ENCODE measurements at regions not wholly inside any gene's neighbourhood (a gene's known extent, or its start where the extent isn't known, plus 50 kb on each side); places are given as distances from the start of the nearest gene placed in this dataset.
A peak's percentile ranks its signal among the peaks of the same experiment; 100 is the strongest.

DNA sequence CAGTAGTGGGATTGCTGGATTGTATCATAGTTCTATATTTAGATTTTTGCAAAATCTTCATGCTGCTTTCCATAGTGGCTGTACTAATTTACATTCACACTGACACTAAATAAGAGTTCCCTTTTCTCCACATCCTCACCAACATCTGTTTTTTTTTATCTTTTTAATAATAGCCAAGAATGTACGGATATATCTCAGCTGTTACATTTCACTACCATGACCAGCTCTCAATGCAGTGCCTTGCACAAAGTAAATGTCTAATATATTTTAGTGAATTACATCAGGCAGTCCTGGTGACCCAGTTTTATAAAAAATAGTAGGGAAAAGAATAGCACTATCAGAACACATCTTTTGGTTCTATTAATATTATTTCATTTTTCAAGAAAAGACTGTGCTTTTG is 161.8 kb downstream of the LNPK start (continued):
- TF ChIP-seq, protein P1, sequence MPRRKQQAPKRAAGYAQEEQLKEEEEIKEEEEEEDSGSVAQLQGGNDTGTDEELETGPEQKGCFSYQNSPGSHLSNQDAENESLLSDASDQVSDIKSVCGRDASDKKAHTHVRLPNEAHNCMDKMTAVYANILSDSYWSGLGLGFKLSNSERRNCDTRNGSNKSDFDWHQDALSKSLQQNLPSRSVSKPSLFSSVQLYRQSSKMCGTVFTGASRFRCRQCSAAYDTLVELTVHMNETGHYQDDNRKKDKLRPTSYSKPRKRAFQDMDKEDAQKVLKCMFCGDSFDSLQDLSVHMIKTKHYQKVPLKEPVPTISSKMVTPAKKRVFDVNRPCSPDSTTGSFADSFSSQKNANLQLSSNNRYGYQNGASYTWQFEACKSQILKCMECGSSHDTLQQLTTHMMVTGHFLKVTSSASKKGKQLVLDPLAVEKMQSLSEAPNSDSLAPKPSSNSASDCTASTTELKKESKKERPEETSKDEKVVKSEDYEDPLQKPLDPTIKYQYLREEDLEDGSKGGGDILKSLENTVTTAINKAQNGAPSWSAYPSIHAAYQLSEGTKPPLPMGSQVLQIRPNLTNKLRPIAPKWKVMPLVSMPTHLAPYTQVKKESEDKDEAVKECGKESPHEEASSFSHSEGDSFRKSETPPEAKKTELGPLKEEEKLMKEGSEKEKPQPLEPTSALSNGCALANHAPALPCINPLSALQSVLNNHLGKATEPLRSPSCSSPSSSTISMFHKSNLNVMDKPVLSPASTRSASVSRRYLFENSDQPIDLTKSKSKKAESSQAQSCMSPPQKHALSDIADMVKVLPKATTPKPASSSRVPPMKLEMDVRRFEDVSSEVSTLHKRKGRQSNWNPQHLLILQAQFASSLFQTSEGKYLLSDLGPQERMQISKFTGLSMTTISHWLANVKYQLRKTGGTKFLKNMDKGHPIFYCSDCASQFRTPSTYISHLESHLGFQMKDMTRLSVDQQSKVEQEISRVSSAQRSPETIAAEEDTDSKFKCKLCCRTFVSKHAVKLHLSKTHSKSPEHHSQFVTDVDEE (CRISPR knock-in tag; IDR thresholded peaks at IDR 0.05) = no peak
- no peak for TF ChIP-seq TOX (CRISPR knock-in tag; IDR thresholded peaks at IDR 0.05; ENCODE audit: borderline replicate concordance)
- no peak for TF ChIP-seq OSR1 (CRISPR knock-in tag; IDR thresholded peaks at IDR 0.05)
- no peak for TF ChIP-seq ARNTL (CRISPR knock-in tag; IDR thresholded peaks at IDR 0.05; ENCODE audit: borderline replicate concordance, low read depth)
- TF ChIP-seq ZFP30 (CRISPR knock-in tag; IDR thresholded peaks at IDR 0.05) = no peak
- no peak for TF ChIP-seq TCF4 (CRISPR knock-in tag; IDR thresholded peaks at IDR 0.05; ENCODE audit: borderline replicate concordance)
- TF ChIP-seq ZNF8 (CRISPR knock-in tag; IDR thresholded peaks at IDR 0.05) = no peak
- no peak for TF ChIP-seq SNAI2 (CRISPR knock-in tag; IDR thresholded peaks at IDR 0.05)
- TF ChIP-seq, protein P2, sequence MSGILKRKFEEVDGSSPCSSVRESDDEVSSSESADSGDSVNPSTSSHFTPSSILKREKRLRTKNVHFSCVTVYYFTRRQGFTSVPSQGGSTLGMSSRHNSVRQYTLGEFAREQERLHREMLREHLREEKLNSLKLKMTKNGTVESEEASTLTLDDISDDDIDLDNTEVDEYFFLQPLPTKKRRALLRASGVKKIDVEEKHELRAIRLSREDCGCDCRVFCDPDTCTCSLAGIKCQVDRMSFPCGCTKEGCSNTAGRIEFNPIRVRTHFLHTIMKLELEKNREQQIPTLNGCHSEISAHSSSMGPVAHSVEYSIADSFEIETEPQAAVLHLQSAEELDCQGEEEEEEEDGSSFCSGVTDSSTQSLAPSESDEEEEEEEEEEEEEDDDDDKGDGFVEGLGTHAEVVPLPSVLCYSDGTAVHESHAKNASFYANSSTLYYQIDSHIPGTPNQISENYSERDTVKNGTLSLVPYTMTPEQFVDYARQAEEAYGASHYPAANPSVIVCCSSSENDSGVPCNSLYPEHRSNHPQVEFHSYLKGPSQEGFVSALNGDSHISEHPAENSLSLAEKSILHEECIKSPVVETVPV (CRISPR knock-in tag; IDR thresholded peaks at IDR 0.05) = no peak

DNA sequence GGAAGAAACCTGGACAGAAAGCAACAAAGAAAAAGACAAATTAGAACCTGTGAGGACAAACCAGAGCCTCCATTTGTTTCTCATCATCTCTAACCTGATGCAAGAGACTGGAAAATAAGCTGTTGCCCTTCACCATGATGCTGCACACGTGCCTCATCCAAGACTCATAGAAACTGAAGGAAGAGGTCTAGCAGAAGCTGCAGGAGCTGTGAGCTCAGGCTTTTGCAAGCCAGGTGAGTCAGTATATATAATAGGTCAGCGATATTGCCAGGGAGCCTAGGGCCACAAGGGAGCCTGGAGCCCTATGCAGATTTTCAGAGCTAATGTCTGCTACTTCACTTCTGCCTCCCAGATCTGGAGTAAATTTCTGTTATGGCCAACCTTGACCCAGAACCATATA is 163.1 kb downstream of the LNPK start:
- TF ChIP-seq, protein P1 (CRISPR knock-in tag; IDR thresholded peaks at IDR 0.05) = no peak
- TF ChIP-seq RARB (CRISPR knock-in tag; IDR thresholded peaks at IDR 0.05) = no peak
- no peak for ATAC-seq

DNA sequence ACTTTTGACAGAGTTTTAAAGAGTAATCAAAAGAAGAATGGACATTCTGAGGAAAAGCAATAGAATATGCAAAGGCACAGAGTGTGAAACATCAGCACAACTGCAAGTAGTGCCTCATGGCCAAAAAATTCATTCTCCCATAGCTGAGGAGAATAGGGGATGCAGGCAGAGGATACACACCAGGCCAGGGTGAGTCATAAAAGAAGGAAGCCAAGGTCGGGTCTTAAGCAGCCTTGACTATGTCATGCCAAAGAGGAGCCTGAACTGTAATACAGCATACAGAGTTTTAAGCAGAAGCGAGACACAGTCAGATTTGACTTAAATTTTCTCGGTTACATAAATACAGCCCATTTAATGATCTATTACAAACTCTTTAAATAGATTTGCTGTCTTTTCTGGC is 165.0 kb downstream of the LNPK start:
- ATAC-seq = peak; percentile 99
- TF ChIP-seq, protein P3, sequence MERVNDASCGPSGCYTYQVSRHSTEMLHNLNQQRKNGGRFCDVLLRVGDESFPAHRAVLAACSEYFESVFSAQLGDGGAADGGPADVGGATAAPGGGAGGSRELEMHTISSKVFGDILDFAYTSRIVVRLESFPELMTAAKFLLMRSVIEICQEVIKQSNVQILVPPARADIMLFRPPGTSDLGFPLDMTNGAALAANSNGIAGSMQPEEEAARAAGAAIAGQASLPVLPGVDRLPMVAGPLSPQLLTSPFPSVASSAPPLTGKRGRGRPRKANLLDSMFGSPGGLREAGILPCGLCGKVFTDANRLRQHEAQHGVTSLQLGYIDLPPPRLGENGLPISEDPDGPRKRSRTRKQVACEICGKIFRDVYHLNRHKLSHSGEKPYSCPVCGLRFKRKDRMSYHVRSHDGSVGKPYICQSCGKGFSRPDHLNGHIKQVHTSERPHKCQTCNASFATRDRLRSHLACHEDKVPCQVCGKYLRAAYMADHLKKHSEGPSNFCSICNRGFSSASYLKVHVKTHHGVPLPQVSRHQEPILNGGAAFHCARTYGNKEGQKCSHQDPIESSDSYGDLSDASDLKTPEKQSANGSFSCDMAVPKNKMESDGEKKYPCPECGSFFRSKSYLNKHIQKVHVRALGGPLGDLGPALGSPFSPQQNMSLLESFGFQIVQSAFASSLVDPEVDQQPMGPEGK (CRISPR knock-in tag; IDR thresholded peaks at IDR 0.05; ENCODE audit: borderline replicate concordance) = no peak
- TF ChIP-seq BACH2 (CRISPR knock-in tag; IDR thresholded peaks at IDR 0.05; ENCODE audit: borderline replicate concordance) (no peak), ZFP30 (CRISPR knock-in tag; IDR thresholded peaks at IDR 0.05) (no peak), ZNF70 (CRISPR knock-in tag; IDR thresholded peaks at IDR 0.05) (no peak), PPARA (CRISPR knock-in tag; IDR thresholded peaks at IDR 0.05; ENCODE audit: borderline replicate concordance) (no peak), ZNF8 (CRISPR knock-in tag; IDR thresholded peaks at IDR 0.05) (no peak), TOX (CRISPR knock-in tag; IDR thresholded peaks at IDR 0.05; ENCODE audit: borderline replicate concordance) (no peak)
- TF ChIP-seq, protein P1 (CRISPR knock-in tag; IDR thresholded peaks at IDR 0.05) = no peak
- TF ChIP-seq, protein P2 (CRISPR knock-in tag; IDR thresholded peaks at IDR 0.05) = no peak
